ENCODE measurements at regions not wholly inside any gene's neighbourhood (a gene's known extent, or its start where the extent isn't known, plus 50 kb on each side); places are given as distances from the start of the nearest gene placed in this dataset.

DNA sequence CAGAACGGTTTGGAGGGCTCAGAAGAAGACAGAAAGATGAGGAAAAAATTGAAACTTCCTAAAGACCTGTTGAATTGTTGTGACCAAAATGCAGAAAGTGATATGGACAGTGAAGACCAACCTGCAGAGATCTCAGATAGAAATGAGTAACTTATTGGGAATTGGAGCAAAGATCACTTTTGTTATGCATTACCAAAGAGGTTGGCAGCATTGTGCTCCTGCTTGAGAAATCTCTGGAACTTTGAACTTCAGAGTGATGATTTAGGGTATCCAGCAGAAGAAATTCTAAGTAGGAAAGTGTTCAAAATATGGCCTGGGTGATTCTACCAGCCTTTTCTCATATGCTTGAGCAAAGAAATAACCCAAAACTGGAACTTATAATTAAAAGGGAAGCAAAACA lies 136.0 kb downstream of the GJA1 start:
- Histone ChIP-seq H2AFZ (ENCODE audit: low read length) (no peak overlapping the region), H2BK12ac (ENCODE audit: insufficient read length, low read depth, low read length) (no peak overlapping the region), H3K4me1 (ENCODE audit: insufficient read depth, low read length) (no peaks in the 10 kb centered on the region), H3T11ph (ENCODE audit: low read length) (no peak overlapping the region), H2BK20ac (ENCODE audit: low read depth, low read length, poor library complexity, severe bottlenecking) (no peak overlapping the region), H3K18ac (ENCODE audit: insufficient read length, low read depth, low read length) (no peak overlapping the region), H2BK120ac (ENCODE audit: low read depth, low read length, poor library complexity, severe bottlenecking) (no peak overlapping the region), H3K4ac (ENCODE audit: low read depth, low read length) (no peak overlapping the region), H4K5ac (ENCODE audit: insufficient read length, low read depth, low read length) (no peak overlapping the region), H2AK5ac (ENCODE audit: insufficient read length, low read length) (no peak overlapping the region), H3K56ac (ENCODE audit: insufficient read length, low read depth, low read length) (no peak overlapping the region), H3K23me2 (ENCODE audit: insufficient read length, low read depth, low read length, poor library complexity, severe bottlenecking) (no peaks in the 10 kb centered on the region), H3K9ac (ENCODE audit: extremely low read depth, insufficient read length, low read length) (no peak overlapping the region), H3K79me2 (ENCODE audit: insufficient read depth, low read length) (no peaks in the 10 kb centered on the region), H4K8ac (replicated peaks; ENCODE audit: insufficient read length, low read depth, low read length) (no peak overlapping the region), H3K9me3 (ENCODE audit: control insufficient read depth, low read depth, low read length) (no peaks in the 10 kb centered on the region), H3K27me3 (ENCODE audit: insufficient read depth, low read length) (no peaks in the 10 kb centered on the region), H3K4me2 (ENCODE audit: insufficient read depth, insufficient read length, low read length) (no peak overlapping the region), H3K14ac (ENCODE audit: insufficient read depth, low read length) (no peak overlapping the region), H2BK5ac (ENCODE audit: insufficient read length, low read length) (no peak overlapping the region), H3K23ac (ENCODE audit: insufficient read length, low read depth, low read length) (no peak overlapping the region), H4K20me1 (ENCODE audit: control insufficient read depth, insufficient read depth, insufficient read length) (no peaks in the 10 kb centered on the region), H2BK15ac (ENCODE audit: low read depth, low read length) (no peak overlapping the region), H3K79me1 (ENCODE audit: insufficient read depth, low read depth, low read length, poor library complexity, severe bottlenecking) (no peaks in the 10 kb centered on the region), H4K91ac (ENCODE audit: insufficient read length, low read depth, low read length) (no peak overlapping the region), H3K27ac (ENCODE audit: insufficient read length, low read depth, low read length) (no peak overlapping the region)
- TF ChIP-seq, protein P1, sequence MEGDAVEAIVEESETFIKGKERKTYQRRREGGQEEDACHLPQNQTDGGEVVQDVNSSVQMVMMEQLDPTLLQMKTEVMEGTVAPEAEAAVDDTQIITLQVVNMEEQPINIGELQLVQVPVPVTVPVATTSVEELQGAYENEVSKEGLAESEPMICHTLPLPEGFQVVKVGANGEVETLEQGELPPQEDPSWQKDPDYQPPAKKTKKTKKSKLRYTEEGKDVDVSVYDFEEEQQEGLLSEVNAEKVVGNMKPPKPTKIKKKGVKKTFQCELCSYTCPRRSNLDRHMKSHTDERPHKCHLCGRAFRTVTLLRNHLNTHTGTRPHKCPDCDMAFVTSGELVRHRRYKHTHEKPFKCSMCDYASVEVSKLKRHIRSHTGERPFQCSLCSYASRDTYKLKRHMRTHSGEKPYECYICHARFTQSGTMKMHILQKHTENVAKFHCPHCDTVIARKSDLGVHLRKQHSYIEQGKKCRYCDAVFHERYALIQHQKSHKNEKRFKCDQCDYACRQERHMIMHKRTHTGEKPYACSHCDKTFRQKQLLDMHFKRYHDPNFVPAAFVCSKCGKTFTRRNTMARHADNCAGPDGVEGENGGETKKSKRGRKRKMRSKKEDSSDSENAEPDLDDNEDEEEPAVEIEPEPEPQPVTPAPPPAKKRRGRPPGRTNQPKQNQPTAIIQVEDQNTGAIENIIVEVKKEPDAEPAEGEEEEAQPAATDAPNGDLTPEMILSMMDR (conservative IDR thresholded peaks at IDR 0.05) = no peak
- H3K27ac Mint-ChIP-seq = no peak overlapping the region; a peak in 1 of 7 replicates
- H3K36me3 Mint-ChIP-seq (ENCODE audit: insufficient read depth in 1 of 3, low read depth in 3 of 3) = peaks cover 6 to 19% (median 10%) of the 10 kb centered on the region in 3 experiments; a peak in 6 of 7 replicates
- no peak for DNase-seq
- H3K27me3 Mint-ChIP-seq (ENCODE audit: low read depth) = no peaks in the 10 kb centered on the region; the same call in 1 of the 2 replicates
- no CpG with 5 or more reads among the region's 1 CpG for WGBS (ENCODE audit: extremely low coverage, insufficient read length, low lambda C conversion rate)
- no peak overlapping the region for H3K4me3 Mint-ChIP-seq
- H3K9me3 Mint-ChIP-seq = peaks cover 7 to 15% of the 10 kb centered on the region in 2 experiments; a peak in 4 of 5 replicates
- peaks cover 10 to 12% of the 10 kb centered on the region in 2 experiments for H3K4me1 Mint-ChIP-seq

Data from H9 (cell line).